ENCODE measurements at regions not wholly inside any gene's neighbourhood (a gene's known extent, or its start where the extent isn't known, plus 50 kb on each side); places are given as distances from the start of the nearest gene placed in this dataset.

DNA sequence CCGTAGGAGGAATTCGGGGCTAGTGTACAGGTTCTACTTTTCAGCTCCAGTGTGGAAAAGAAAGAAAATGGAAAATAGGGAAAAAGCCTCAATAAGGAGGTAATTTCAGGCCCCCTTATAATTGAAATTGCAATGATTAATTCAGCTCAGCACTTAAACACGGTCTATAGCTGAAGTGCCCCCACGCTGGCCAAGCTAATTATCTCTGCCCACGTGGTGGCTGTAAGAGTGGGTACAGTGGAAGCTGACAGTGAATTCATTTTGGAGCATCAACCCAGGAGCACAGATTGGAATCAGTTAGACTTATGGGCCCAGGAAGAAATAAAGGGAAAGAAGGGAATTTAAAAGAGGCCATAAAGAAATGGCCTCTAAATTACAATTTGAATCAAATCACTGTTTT lies 631.1 kb upstream of the CPEB2 start:
- H3K27ac ChIP-seq, result no peak overlapping the region
- no peak for DNase-seq
- H3K9me3 ChIP-seq, result no peaks in the 10 kb centered on the region
- no peaks in the 10 kb centered on the region for H3K27me3 ChIP-seq
- no peak for TF ChIP-seq POLR2A (IDR thresholded peaks at IDR 0.05)
- TF ChIP-seq CTCF (IDR thresholded peaks at IDR 0.05 in 4 of 5, conservative IDR thresholded peaks at IDR 0.05 in 1 of 5), result no peak
- intact Hi-C loops (cut with DNase I; ENCODE audit: low total_unique reads) (no loop called here), in situ Hi-C loops (cut with MboI; ENCODE audit: low sequenced_read_pairs in 4 of 4) (no loop called here)
- H3K4me3 ChIP-seq, result no peak overlapping the region
- no peaks in the 10 kb centered on the region for H3K4me1 ChIP-seq
- ATAC-seq, result no peak
- no peaks in the 10 kb centered on the region for H3K36me3 ChIP-seq

DNA sequence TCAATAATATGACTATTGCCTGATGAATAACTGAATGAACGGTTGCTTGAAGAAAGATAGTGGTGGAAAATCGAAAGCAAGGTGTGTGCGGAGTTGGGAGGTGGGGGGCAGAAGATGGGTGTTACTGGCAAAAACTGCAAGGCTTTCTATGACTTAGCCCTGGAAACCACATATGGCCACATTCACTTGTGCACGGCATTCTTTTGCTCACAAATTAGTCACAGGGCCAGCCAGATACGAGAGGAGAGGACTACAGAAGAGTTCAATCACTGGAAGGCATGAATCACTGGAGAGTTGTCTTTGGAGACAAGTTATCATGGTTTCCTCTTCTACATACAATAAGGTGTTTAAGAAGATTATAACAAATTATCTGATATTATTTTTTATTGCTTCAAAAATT lies 626.5 kb upstream of the CPEB2 start:
- Histone ChIP-seq H3K9me3 (no peaks in the 10 kb centered on the region), H3K4me1 (no peaks in the 10 kb centered on the region), H3K27me3 (no peaks in the 10 kb centered on the region), H3K27ac (no peak overlapping the region), H3K4me3 (no peak overlapping the region), H3K36me3 (no peaks in the 10 kb centered on the region)
- in situ Hi-C loops (cut with MboI; ENCODE audit: low sequenced_read_pairs in 4 of 4), result no loop called here
- no peak for TF ChIP-seq CTCF (IDR thresholded peaks at IDR 0.05 in 4 of 5, conservative IDR thresholded peaks at IDR 0.05 in 1 of 5)
- no peak for ATAC-seq
- intact Hi-C loops (cut with DNase I; ENCODE audit: low total_unique reads), result no loop called here
- DNase-seq, result no peak

DNA sequence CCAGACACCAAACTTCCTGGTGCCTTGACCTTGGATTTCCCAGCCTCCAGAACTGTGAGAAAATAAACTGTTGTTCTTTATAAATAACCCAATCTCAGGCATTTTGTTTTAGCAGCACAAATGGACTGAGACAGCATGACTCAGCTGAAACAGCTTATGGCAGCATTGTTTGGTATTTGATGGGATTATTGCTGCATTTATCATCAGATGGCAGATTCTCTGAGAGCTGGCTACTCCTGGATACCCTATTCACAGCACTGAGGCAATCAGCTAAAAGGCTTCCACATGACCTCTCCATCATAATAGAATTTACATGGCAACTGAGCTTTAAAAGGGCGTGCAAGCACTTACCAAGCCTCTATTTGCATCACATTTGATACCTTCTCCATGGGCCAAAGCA lies 623.1 kb upstream of the CPEB2 start:
- H3K27me3 ChIP-seq, result no peaks in the 10 kb centered on the region

GRCh38 chr4:14383652-14384051 lies 618.6 kb upstream of the CPEB2 start:
- DNase-seq (no peak), ATAC-seq (no peak)
- H3K4me3 ChIP-seq, result no peak overlapping the region
- TF ChIP-seq CTCF (IDR thresholded peaks at IDR 0.05 in 4 of 5, conservative IDR thresholded peaks at IDR 0.05 in 1 of 5), result no peak
- TF ChIP-seq POLR2A (IDR thresholded peaks at IDR 0.05), result no peak
- H3K4me1 ChIP-seq, result no peaks in the 10 kb centered on the region
- H3K9me3 ChIP-seq, result no peaks in the 10 kb centered on the region
- in situ Hi-C loops (cut with MboI; ENCODE audit: low sequenced_read_pairs in 4 of 4) (no loop called here), intact Hi-C loops (cut with DNase I; ENCODE audit: low total_unique reads) (no loop called here)
- no peaks in the 10 kb centered on the region for H3K27me3 ChIP-seq
- H3K36me3 ChIP-seq, result no peaks in the 10 kb centered on the region
- no peak overlapping the region for H3K27ac ChIP-seq

More for the DNA sequence above, 623.1 kb upstream of the CPEB2 start:
- intact Hi-C loops (cut with DNase I; ENCODE audit: low total_unique reads), result no loop called here
- DNase-seq (no peak), ATAC-seq (no peak)
- no peak overlapping the region for H3K4me3 ChIP-seq
- no peaks in the 10 kb centered on the region for H3K9me3 ChIP-seq
- no peaks in the 10 kb centered on the region for H3K36me3 ChIP-seq
- no peak overlapping the region for H3K27ac ChIP-seq
- TF ChIP-seq CTCF (IDR thresholded peaks at IDR 0.05 in 4 of 5, conservative IDR thresholded peaks at IDR 0.05 in 1 of 5), result no peak
- no peak for TF ChIP-seq POLR2A (IDR thresholded peaks at IDR 0.05)
- in situ Hi-C loops (cut with MboI; ENCODE audit: low sequenced_read_pairs in 4 of 4), result no loop called here
- H3K4me1 ChIP-seq, result no peaks in the 10 kb centered on the region

DNA sequence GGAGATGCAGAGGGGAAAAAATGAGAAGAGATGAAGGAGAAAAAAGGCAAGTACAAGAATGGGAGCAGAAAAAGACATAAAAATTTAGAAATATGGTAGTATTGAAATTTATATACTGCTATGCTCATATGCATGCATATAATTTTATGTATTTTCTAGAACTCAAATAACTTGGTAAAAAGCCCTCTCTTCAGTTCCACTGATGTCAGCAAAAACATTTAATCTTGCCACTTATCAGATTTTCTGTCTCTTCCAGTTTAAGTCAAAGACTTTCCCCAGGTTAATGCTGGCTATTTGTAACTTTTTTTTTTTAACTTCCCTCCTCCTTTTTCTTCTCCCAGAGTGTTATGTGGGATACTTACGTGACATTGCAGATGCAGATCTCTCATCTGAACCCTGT lies 617.5 kb upstream of the CPEB2 start:
- Histone ChIP-seq H3K27ac (no peak overlapping the region), H3K4me3 (no peak overlapping the region), H3K4me1 (no peaks in the 10 kb centered on the region), H3K27me3 (no peaks in the 10 kb centered on the region), H3K36me3 (no peaks in the 10 kb centered on the region), H3K9me3 (no peaks in the 10 kb centered on the region)
- ATAC-seq (no peak), DNase-seq (no peak)
- in situ Hi-C loops (cut with MboI; ENCODE audit: low sequenced_read_pairs in 4 of 4), result no loop called here
- intact Hi-C loops (cut with DNase I; ENCODE audit: low total_unique reads), result no loop called here
- no peak for TF ChIP-seq POLR2A (IDR thresholded peaks at IDR 0.05)
- no peak for TF ChIP-seq CTCF (IDR thresholded peaks at IDR 0.05 in 4 of 5, conservative IDR thresholded peaks at IDR 0.05 in 1 of 5)

Measured in gastrocnemius medialis (tissue), 4 donors.